OCI-LY1 (cell line): ENCODE measurements at regions not wholly inside any gene's neighbourhood (a gene's known extent, or its start where the extent isn't known, plus 50 kb on each side); places are given as distances from the start of the nearest gene placed in this dataset.

Source experiments
- EZH2 ChIP-seq: fragments of 200-600 bp; sonication (generic), shearing (Covaris generic); IDR thresholded peaks from 2 replicates; pipeline ENCODE4 v1.8.0; 2017; ENCODE audit warnings: borderline replicate concordance, mixed run types, mild to moderate bottlenecking, antibody characterized with exemption, low read length, moderate library complexity, mixed read lengths
- TF ChIP-seq, protein P1 (sequence below): fragments of 200-600 bp; sonication (generic), shearing (Covaris generic); IDR thresholded peaks from 2 replicates; pipeline ENCODE4 v1.5.1; 2017; ENCODE audit warnings: mild to moderate bottlenecking, antibody characterized with exemption, low read length, moderate library complexity, mixed read lengths

DNA sequence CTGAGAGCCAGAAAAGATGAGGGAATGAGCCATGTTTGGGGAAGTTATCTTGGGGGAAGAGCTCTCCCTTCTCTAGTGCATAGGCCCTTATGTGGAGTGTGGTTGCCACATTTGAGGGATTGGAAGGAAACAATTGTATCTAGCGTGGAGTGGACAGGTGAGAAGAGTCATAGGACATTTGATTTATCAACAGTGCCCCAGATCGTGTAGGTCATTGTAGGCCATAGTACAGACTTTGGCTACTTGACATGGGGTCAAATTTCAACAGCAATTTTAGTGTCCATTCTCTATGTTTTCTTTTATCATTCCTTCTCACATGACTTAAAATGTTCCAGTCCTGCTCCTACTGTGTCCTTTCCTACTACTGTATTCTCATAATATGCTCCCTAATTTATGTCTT, 1182.8 kb downstream of the SORCS1 start:
- TF ChIP-seq, protein P1, sequence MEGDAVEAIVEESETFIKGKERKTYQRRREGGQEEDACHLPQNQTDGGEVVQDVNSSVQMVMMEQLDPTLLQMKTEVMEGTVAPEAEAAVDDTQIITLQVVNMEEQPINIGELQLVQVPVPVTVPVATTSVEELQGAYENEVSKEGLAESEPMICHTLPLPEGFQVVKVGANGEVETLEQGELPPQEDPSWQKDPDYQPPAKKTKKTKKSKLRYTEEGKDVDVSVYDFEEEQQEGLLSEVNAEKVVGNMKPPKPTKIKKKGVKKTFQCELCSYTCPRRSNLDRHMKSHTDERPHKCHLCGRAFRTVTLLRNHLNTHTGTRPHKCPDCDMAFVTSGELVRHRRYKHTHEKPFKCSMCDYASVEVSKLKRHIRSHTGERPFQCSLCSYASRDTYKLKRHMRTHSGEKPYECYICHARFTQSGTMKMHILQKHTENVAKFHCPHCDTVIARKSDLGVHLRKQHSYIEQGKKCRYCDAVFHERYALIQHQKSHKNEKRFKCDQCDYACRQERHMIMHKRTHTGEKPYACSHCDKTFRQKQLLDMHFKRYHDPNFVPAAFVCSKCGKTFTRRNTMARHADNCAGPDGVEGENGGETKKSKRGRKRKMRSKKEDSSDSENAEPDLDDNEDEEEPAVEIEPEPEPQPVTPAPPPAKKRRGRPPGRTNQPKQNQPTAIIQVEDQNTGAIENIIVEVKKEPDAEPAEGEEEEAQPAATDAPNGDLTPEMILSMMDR = no peak
- TF ChIP-seq EZH2 = no peak
